ENCODE measurements at regions not wholly inside any gene's neighbourhood (a gene's known extent, or its start where the extent isn't known, plus 50 kb on each side); places are given as distances from the start of the nearest gene placed in this dataset.

DNA sequence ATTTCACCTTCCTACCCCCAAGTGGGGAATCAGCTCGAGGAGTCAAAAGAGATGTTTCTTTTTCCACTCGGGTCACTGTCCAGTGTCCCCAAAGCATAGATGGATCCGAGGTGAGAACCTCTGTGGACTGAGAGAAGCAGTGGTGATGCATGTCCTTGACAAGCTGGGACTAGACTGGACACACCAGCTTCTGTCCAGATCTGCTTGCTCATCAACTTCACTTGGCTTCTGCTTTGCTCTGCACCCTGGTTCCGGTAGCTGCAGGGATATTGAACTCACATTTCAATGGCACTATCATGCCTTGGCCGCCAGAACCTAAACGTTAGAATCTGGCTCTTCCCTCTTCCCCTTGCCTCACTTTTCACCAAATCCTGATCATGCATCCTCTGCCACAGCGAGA, 50.3 kb upstream of the CXCL12 start:
- TF ChIP-seq, protein P1, sequence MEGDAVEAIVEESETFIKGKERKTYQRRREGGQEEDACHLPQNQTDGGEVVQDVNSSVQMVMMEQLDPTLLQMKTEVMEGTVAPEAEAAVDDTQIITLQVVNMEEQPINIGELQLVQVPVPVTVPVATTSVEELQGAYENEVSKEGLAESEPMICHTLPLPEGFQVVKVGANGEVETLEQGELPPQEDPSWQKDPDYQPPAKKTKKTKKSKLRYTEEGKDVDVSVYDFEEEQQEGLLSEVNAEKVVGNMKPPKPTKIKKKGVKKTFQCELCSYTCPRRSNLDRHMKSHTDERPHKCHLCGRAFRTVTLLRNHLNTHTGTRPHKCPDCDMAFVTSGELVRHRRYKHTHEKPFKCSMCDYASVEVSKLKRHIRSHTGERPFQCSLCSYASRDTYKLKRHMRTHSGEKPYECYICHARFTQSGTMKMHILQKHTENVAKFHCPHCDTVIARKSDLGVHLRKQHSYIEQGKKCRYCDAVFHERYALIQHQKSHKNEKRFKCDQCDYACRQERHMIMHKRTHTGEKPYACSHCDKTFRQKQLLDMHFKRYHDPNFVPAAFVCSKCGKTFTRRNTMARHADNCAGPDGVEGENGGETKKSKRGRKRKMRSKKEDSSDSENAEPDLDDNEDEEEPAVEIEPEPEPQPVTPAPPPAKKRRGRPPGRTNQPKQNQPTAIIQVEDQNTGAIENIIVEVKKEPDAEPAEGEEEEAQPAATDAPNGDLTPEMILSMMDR (IDR thresholded peaks at IDR 0.05; ENCODE audit: insufficient read depth, low read depth, low read length, missing control alignments): no peak
- DNase-seq (ENCODE audit: low read depth): no peak
- H3K4me3 ChIP-seq (ENCODE audit: low read depth, low read length): no peak overlapping the region

DNA sequence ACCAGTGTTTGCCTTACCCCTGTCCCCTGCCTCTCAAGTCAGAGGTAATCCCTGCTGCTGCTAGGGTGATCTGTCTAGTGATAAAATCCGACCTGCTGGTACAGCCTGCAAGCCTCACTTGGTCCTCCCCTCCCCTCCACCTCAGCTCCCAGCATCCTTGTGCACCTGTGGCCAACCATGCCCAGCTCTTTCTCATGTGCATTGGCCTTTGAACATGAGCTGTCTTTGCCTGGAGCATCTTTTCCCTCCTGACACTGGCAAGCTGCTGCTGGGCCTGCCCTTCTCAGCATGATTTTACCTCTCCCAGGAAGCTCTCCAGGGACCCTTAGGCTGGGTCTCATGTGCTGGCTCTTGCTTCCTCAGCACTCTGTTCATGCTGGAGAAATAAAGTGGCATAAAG, 51.3 kb upstream of the CXCL12 start:
- DNase-seq (ENCODE audit: low read depth): no peak
- TF ChIP-seq, protein P1 (IDR thresholded peaks at IDR 0.05; ENCODE audit: insufficient read depth, low read depth, low read length, missing control alignments): no peak
- H3K4me3 ChIP-seq (ENCODE audit: low read depth, low read length): no peak overlapping the region

DNA sequence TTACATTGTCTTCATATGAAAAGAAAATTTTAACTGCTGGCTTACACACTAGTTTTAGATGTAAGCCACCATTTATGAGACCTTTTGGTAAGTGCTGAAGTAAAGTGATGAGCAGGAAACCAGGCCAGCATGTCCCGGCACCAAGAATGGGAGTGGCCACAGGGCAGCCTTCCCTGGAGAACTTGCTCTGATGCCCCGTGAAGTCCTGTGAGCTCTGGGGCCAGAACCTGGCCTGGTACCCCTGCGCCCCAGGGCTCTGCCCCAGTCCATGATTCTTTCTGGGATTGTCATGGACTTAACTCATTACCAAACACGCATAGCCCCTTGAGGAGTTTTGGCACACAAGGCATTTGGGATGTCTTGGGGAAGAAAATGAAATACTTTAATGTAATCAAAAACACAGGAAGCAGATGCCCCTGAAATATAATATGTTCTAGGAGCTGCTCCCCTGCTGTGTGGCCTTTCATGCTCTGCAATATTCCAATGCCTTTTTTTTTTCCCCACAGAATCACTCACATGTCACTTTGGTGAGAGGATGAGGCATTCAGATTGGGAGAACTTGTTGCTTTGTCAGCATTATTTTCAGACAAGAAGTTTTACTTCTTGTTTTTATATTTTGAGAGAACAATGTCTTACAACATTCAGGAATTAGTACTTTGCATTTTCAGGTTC, 53.1 kb upstream of the CXCL12 start:
- TF ChIP-seq, protein P1 (IDR thresholded peaks at IDR 0.05; ENCODE audit: insufficient read depth, low read depth, low read length, missing control alignments): no peak
- no peak overlapping the region for H3K4me3 ChIP-seq (ENCODE audit: low read depth, low read length)
- no peak for DNase-seq (ENCODE audit: low read depth)

DNA sequence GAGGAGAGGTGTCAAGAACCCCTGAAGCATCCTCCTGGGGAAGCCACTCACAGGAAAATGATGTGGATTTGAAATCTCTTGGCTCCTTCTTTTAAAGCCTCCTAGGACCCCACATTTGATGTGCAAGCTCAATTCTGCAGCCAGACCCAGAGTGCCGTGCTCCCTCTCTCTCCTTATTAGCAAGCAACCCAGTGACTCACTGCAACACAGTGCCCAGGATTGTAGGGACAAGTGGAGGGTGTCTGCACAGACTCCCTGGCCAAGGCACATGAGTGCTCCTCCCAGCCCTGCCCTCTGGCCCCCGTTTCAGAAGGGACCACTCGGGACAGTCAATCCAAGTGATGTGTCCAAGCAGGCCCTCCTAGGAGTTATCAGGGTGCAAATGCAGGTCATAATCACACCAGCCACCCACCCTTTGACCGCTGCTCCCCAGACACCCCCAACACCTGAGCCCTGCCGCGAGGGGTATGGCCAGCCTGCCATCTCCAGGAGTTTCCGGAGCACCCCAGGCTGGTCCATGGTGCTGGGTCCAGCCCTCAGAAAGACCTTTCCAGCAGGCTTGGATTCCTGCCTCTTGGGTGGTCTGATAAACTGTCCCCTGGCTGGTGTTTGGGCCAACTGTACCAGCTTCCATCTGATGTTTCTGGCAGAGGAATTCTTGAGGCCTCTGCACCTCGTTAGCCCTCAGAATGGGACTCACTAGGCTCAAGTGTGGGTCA, 54.5 kb upstream of the CXCL12 start:
- no peak for DNase-seq (ENCODE audit: low read depth)
- no peak overlapping the region for H3K4me3 ChIP-seq (ENCODE audit: low read depth, low read length)
- TF ChIP-seq, protein P1 (IDR thresholded peaks at IDR 0.05; ENCODE audit: insufficient read depth, low read depth, low read length, missing control alignments): no peak

DNA sequence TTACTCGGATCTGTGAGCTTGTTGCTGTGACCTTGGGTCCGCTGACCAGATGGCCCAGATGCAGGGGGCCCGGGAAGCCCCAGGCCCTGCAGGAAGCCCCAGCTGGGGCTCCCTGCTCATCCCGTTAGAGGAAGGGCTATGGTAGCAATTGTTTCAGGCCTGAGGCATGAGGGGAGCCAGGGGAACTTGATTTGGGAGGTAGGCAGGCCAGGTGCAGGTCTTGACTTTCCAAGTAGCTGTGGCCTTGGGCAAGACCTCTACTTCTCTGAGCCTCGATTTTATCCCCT, 55.0 kb upstream of the CXCL12 start:
- no peak for DNase-seq (ENCODE audit: low read depth)
- no peak overlapping the region for H3K4me3 ChIP-seq (ENCODE audit: low read depth, low read length)
- TF ChIP-seq, protein P1 (IDR thresholded peaks at IDR 0.05; ENCODE audit: insufficient read depth, low read depth, low read length, missing control alignments): no peak

DNA sequence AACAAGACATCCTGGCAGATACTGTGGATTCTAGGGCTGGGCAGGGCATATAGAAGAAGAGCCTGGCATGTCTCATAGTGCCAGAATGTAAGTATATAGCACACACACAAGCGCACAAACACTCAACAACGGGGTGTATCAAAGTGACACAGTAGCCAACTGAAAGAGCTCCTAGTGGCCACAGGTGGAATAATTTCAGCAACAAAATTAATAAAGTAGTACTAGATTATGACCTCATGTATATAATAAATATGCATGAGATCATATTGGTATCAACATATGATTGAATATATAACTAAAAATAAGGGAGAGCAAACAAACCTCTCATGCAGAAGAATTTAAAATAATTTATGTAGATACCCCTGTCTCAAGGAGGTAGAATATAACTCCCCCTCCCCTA, 72.4 kb upstream of the CXCL12 start:
- no peak overlapping the region for H3K4me3 ChIP-seq (ENCODE audit: low read depth, low read length)
- TF ChIP-seq, protein P1 (IDR thresholded peaks at IDR 0.05; ENCODE audit: insufficient read depth, low read depth, low read length, missing control alignments): peak; percentile 12
- no peak for DNase-seq (ENCODE audit: low read depth)
